ENCODE measurements at regions not wholly inside any gene's neighbourhood (a gene's known extent, or its start where the extent isn't known, plus 50 kb on each side); places are given as distances from the start of the nearest gene placed in this dataset.

DNA sequence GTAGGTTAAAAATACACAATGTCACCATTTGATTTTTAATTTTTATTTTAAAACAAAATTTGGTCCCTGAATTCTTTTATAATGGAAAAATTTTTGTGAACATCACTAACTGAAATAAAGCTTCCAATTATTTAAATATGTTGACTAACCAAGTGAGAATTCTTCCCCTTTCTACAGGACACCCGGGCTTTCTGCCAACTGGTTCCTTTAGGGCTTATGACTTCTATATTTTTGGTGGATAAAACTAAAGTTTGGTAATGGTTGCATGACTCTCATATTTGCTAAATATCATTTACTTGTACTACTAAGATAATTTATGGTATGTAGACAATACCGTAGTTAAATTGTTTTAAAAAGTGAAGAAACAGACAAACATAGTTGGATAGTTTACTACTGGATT lies 291.0 kb upstream of the DOK6 start:
- peak; percentile 26 for DNase-seq (ENCODE audit: low spot score)

DNA sequence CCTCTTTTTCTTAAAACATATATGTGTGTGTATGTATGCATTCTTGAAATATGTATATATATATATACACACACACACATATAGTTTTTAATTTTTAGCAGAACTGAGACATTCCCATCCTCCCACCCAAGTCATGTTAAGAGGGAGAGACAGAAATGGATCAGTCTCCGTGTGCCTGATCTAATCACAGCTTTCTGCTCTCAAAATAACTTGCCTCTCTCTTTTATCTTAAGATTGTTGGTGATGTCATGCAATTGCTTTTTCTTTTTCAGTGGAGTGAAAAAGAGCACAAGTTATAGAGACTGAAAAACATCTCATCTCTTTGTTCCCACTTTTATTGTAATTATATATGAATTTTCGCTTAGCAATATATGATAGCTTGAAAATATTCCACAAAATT lies 279.9 kb upstream of the DOK6 start:
- no peak for DNase-seq (ENCODE audit: low spot score)

DNA sequence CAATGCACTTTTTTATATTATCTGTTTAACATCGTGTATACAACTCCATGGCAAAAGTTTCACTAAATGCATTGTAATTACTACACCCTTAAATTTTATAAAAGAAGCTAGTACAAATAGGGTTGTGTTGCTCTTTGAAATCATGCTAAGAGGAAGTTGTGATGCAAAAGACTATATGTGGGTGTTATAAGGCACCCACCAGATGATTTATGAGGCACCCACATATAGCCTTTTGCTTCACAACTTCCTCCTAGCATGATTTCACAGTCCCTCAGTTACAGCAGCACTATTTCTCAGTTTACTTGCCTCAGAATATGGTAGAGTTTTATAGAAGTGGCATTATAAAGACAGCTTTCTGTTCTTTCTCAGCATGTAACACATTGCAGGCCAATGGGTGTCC lies 277.3 kb upstream of the DOK6 start:
- DNase-seq (ENCODE audit: low spot score), result no peak

DNA sequence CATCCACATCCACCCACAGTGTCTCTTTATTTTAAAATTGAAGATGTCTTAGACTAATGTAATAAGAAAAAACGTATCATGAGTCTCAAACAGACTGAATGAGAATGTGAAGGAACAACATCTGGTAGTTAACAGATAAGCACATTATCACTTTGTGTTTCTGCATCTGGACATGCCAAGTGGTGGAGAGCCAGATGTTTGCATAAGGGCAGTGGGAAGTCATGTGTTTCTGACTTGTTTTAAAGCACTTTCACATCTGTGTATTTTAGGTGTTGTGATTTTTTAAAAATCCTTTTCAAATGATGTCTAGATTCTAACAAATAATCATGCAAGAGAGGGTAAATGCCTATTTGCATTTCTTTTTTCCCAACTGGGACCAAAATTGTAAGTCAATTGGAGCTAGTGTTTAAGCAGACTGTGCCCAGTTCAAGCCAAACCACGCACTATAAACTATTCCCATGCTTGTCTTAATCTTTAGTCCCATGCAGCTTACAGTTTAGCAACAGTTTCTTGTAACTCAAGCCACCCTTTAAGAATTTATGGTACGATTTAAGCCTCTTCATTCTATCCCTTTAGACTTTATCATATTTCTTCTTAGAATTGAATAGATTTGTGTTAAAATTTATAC lies 272.7 kb upstream of the DOK6 start:
- no peak for DNase-seq (ENCODE audit: low spot score)

DNA sequence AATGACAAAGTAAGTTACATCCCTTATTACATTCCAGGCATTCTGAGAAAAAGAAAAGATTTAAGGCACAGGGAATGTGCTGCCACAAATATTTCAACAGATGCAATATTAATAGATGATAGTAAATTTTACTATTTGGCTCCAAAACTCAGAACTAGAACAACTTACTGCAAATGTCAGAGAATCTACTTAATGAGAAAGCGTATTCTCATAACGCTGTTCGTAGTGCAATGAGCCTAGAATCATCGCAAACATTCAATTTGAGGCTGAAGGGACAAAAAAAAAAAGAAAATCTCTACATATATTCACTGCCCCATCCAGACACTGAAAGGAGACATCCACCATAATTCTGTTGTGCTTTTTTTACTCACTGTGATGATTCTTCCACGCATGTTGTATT lies 272.1 kb upstream of the DOK6 start:
- no peak for DNase-seq (ENCODE audit: low spot score)

DNA sequence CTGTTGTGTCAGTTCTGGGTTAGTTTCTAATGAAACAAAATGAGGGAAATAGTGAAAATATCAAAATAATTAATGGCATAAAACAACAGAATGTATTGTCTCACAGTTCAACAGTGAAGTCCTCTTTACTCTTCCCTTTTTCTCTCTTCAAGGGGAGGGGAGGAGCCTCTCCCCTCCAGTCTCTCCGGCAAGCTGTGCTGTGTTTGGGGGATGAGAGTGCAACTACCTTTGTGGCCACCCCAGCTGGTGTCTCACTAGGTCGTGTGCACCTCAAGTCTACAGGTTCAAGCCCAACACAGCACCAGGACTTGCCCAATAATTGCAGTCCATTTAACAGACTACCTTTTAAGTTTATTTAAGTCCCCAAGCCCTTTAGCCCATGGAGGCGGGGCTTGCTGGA lies 271.7 kb upstream of the DOK6 start:
- DNase-seq (ENCODE audit: low spot score), result no peak

DNA sequence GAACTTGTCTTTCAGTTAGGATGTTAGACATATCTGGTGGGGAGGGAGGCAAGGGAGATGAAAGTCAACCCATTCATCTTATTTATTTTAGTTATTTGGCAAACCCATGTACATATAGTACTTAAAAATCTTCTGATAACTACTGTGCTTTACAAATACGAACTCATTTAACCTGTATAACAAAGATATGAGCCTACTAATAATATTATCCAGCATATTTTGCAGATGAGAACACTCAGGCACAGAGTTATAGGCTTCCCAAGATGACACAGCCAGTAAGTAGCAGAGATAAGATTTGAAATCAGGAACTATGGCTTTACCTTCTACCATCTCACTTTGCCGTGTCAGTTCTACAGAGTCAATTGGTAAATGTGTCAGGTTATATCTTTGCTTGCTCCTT lies 262.6 kb upstream of the DOK6 start:
- DNase-seq (ENCODE audit: low spot score), result no peak

DNA sequence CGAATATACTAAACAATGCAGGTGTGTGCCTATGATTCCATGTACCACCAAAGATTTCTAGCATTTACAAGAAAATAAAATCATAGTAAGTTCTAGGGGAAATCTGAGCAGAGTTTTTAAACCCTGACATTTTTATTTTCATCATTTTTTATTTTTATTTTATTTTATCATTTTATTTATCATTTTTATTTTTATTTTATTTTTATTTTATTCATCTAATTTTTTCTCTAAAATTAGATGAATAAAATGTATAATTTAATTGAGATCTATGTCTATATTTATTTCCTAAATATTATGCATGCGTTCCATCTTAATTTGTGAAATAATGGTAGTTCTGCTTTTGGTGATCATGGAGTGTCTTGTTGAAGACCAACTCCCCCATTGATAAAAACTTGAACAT lies 257.6 kb upstream of the DOK6 start:
- DNase-seq (ENCODE audit: low spot score), result no peak

DNA sequence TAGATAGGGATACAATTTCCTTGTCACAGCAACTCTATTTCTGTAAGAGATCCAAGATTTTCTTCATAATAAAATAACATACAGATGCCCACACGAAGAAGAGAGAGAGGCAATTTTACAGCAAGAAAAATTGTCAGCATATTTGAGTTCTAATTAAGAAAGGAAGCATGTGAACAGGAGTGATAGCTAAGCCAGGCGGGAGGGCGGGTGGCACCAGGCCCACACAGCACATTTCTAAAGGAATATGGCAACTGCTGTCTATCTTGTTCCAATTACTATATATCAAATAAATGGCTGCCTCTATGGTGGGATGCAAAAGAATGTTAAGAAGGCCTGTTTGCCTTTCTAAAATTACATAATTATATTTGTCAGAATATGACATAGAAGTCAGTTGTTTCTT lies 248.3 kb upstream of the DOK6 start:
- no peak for DNase-seq (ENCODE audit: low spot score)

DNA sequence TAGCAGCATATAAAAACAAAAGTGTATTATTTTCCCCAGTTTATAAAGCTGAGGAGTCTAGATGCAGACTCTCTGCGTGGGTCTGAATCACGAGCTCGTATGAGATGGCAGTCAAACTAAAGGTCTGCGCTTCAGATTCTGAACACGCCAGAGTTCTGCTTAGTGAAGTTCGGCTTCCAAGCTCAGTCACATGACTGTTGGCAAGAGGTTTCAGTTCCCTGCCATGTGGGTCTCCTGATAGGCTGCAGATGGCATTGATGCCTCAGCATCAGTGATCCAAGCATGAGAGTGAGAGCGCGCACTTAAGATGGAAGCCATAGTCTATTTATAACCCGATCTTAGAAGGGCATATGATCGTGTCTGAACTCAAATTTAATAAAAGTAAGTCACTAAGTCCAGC lies 242.8 kb upstream of the DOK6 start:
- DNase-seq (ENCODE audit: low spot score), result no peak

DNA sequence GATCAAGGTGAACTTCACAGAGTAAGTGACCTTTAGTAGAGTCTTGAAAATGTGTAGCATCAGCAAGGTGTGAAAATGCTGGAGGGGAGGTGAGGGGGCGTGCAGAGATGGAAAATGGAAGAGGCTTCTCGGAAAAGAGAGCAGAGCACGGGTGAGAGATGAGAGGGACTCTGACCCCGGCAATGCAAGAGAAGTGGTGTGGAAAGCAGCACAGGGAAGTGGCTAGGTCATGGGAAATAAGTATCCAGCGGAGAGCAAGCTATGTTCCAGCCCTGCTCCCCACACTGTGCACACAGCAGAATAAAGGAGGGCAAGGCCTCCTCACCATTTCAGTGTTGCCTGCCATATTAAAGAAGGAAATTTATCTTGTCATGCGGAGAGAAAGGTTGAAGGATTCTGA lies 241.7 kb upstream of the DOK6 start:
- no peak for DNase-seq (ENCODE audit: low spot score)

DNA sequence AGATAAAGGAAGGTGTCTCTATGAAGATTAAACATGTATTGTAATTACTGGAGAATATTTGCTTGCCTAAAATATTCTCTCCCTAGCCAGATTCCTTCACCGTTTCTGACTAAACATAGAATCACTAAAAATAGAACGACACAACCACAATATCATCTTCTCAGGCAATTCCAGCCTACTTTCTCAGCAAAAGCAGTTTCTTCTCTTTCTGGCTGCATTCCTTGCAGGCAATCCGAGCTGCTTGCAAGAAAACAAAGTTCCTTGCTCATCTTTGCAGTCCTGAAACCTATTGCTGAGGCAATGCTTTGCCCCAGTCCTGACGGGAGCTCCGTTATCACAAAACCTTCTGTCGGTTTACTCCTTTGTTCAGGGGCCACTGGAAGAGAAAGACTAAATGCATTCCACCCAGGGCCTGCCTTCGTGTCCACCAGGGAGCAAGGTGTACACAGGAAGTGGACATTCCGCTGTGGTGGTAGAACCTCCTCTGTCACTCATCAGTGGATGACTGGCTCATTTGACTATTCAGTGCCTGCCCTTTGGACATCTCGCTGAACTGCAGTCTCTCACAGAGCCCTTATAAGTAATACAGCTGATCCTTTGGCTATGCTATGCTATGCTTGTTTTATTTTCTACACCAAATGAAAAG lies 239.2 kb upstream of the DOK6 start:
- peak; percentile 71 for DNase-seq (ENCODE audit: low spot score)

DNA sequence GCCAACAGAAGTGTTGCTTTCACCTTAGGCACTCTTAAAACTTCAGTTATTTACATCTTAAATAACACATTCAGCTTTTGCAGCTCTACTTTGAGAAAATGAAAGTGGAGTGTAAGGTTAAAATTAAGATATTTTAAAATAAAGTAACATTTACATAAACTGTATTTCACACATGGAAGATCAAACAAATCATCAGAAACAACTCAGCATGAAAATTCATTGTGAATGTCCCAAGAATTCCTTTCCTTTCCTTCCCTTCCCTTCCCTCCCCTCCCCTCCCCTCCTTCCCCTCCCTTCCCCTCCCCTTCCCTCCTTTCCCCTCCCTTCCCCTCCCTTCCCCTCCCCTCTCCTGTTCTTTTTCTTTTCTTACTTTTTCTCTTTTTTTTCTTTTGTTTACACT lies 238.0 kb upstream of the DOK6 start:
- no peak for DNase-seq (ENCODE audit: low spot score)

DNA sequence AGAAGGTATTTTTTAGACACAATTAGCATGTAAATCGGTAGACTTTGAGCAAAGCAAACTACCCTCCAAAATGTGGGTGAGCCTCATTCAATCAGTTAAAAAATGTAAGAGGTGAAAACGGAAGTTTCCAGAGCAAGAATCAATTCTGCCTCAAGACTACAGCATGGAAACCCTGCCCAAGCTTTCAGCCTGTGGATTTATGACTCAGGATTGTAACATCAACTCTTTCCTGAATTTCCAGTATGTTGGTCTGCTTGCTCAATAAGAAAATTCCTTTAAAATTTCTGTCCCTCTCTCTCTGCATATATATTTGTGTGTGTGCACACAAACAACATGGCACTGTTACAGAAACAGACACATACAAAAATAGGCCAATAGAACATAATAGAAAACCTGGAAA lies 228.6 kb upstream of the DOK6 start:
- peak; percentile 7 for DNase-seq (ENCODE audit: low spot score)

DNA sequence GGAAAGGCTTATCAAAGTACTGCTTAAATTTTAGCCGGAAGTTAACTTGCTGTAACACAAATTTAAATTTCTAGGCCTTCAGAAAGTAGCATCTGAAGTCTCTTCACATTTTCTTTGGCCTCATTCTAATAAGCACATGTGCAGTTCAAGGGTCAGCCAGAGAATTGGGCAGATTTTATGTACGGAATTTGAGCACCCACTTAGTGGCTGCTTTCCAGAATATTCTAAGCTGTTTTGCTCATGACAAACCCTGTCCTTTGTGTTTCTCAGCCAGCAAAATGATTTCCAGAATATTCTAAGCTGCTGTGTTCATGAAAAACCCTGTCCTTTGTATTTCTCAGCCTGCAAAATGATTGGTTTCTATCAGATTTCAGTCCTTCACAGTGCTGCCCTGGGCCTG lies 225.0 kb upstream of the DOK6 start:
- no peak for DNase-seq (ENCODE audit: low spot score)

DNA sequence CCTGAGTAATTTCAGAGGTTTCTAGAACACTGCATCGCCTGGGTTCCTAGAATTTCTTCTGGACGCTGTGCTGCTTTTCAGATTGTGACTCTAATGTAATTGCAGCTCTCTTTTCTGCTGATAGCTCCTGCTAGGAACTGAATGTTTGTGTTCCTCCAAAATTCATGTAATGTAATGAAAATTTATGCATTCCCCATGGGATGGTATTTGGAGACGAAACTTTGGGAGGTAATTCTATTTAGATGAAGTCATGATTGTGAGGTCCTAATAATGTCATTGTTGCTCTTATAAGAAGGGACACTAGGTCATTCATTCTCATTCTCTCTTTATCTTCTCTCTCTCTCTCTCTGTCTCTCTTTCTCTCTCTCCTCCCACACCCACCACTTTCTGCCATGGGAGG lies 223.9 kb upstream of the DOK6 start:
- no peak for DNase-seq (ENCODE audit: low spot score)

DNA sequence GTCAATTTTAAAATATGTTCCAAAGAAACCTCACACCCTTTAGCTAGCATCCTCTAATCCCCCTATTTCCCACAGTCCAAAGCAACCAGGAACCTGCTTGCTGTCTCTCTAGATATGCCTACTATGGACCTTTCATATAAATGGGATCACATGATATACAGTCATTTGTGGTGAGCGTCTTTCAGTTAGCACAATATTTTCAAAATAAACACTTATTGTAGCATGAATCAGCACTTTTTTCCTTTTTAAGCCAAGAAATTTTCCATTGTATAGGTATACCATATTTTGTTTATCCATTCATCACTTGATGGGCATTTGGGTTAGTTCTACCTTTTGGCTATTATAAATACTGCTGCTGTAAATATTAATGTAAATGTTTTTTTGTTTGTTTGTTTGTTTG lies 223.0 kb upstream of the DOK6 start:
- DNase-seq (ENCODE audit: low spot score), result no peak

DNA sequence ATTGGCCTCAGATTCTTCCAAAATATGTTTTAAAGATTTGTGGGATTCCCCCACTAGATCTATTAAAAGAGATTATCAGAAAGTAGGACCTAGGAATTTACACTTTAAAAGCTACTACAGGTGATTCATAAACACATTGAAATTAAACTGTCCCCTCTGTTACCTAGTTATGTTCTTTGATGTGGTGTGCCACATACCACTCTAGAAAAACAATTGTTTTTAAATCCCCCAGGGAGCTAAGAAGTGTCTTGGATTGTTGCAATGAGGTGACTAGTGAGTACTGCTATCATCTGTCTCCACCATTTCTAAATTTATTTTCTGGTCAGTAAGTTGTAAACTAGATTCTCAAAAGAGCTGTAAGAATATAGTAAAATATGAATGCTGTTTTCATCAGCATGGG lies 214.5 kb upstream of the DOK6 start:
- DNase-seq (ENCODE audit: low spot score), result no peak

DNA sequence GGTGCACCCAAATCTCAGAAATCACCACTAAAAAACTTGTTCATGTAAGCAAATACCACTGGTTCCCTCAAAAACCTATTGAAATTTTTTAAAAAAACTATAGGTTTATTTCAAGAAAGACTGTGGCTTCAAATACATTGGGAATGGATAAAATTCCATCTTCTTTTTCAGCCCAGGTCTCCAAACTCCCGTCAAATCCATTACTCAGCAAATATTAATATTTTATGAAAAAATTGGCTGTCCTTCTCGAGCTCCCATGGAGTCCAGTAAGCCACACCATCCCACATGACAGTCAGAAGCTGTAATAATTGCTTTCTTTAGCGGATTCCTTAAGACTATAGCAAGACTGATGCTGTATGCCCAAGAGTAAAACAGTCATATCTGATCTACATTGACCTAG lies 204.4 kb upstream of the DOK6 start:
- DNase-seq (ENCODE audit: low spot score), result no peak

DNA sequence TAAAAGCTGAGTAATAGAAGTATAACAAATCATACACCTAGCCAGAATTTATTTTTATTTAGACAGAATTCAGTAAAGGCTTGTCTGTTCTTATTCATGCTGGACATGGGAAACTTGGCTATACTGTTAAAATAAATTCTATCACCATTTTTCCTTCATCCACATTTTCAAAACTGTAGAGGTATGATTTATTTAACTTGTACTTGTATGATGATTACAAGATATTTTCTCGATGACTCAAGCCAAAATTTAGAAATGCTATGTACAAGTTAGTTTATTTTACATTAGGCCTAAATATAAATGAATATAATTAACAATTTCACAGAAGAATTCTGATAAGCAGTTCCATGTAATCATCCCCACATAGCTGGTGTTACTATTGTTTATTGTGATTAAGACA lies 194.8 kb upstream of the DOK6 start:
- DNase-seq (ENCODE audit: low spot score), result no peak

DNA sequence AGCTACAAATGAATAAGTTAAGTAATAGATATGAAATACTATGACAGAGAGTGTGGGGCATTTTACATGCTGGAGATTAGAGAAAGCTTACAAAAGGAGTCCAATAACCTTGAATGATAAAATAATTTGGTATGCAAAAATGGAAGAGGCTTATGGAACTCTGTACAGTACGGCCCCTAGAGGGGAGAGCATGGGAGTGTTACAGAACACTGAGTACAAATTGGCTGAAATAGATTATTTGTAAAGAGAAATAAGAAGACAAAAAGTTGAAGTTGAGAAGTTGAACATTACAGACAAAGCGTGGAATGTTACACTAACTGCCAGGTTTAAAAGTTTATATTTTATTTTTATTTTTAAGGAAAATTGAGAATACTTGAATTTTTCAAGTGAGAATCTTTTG lies 192.1 kb upstream of the DOK6 start:
- no peak for DNase-seq (ENCODE audit: low spot score)

DNA sequence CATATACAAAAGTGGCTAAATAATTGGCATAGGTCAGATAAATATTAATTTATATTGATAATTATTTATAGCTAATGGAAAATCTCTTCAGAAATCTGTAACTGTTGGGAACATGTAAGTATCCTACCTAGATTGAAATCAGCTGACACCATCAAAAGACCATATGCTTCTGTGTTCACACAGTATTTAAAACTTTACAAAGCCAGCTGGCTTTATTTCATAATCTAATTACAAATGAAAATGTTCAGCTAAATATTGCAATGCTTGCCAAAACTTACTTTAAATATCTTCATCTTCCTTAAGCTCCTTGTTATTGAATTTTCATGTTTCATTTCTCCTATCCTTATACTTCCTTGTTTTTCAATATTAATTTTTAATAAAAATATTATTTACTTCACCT lies 190.9 kb upstream of the DOK6 start:
- DNase-seq (ENCODE audit: low spot score), result no peak

DNA sequence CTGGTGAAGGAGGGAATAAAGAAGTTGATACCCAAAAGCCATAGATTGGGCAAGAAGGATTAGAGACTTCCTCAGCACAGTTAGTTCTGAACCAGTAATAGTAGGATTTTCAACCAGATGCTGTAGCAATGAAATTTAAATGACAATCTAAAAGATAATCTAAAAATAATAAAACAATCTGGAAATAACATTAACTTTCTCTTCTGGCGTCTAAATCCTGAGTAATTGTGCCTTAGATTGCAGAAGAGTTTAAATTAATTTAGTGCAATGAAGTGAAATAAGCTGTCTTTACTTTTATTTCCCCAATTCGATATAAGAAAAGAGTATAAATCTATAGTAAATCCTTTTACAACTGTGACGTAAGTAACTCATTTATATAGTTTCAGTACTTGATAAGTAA lies 186.8 kb upstream of the DOK6 start:
- DNase-seq (ENCODE audit: low spot score), result no peak

DNA sequence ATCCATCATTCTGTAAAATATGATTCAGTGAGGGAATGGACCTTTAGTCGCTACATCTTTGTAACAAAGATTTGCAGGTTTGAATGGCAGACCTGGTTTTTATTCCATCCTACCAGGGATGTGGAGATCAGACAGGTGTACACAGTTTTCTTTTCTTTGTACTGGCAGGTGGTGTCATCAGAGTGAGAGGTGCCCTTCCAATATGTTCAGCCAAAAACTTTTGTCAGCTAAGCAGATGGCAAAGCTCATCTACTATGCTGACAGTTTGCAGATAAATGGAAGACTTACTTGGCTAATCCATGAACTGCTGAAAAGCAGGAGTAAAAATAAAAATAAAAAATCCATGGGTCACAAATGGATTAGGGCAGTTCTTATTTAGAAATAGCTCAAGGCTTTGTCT lies 185.5 kb upstream of the DOK6 start:
- DNase-seq (ENCODE audit: low spot score), result no peak

DNA sequence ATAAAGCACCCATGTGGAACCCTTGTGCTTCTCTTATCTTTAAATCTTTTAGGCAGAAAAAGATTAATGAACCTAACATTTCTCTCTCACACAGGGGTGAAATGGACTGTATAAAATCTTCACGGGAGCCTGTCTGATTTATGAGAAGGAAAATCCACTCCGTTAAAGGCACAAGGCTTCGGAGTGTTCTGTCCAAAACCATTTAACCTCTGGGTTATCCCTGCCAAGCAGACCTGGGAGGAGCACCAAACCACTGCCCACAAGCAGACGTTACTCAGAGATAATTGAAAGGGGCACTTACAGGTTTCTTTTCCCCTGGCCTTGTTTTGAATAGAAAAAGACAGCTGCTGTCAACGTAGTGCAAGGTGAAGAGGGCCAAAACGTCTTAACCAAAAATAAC lies 184.4 kb upstream of the DOK6 start:
- no peak for DNase-seq (ENCODE audit: low spot score)

All from AG08395 (cell line).